DND-41 (cell line): ENCODE measurements at regions not wholly inside any gene's neighbourhood (a gene's known extent, or its start where the extent isn't known, plus 50 kb on each side); places are given as distances from the start of the nearest gene placed in this dataset.

Experiments used
- ATAC-seq: fragments of 200-7000 bp; cut with Tn5 transposase; 3 replicates; pipeline ENCODE4 v1.9.1; 2021; ENCODE audit warnings: low read depth; ENCODE audit not compliant: insufficient read depth
- DNase-seq: peaks from one replicate; pipeline ENCODE4 v3.0.0-alpha.2; 2020
- H2AFZ ChIP-seq: 2 replicates; pipeline ENCODE4 v1.6.0; 2012; ENCODE audit warnings: low read depth, low read length
- H3K27ac ChIP-seq: 2 replicates; pipeline ENCODE4 v1.5.1; 2012; ENCODE audit warnings: low read length, inconsistent platforms
- H3K27me3 ChIP-seq: fragments of 200-600 bp; sonication (generic); 2 replicates; pipeline ENCODE4 v1.6.0; 2012; ENCODE audit warnings: low read length, mild to moderate bottlenecking, inconsistent platforms; ENCODE audit not compliant: insufficient read depth, poor library complexity
- H3K36me3 ChIP-seq: 2 replicates; pipeline ENCODE4 v1.5.1; 2012; ENCODE audit warnings: low read length, inconsistent platforms; ENCODE audit not compliant: insufficient read depth
- H3K4me1 ChIP-seq: 2 replicates; pipeline ENCODE4 v1.5.1; 2012; ENCODE audit warnings: mild to moderate bottlenecking, low read length; ENCODE audit not compliant: insufficient read depth
- H3K4me2 ChIP-seq: 2 replicates; pipeline ENCODE4 v1.6.0; 2012; ENCODE audit warnings: mild to moderate bottlenecking, moderate library complexity, low read length, inconsistent platforms; ENCODE audit not compliant: insufficient read depth
- H3K4me3 ChIP-seq, 2 experiments: fragments of 200-600 bp in 1 of 2; shearing (Covaris generic) in 1 of 2; 2 replicates each; pipeline ENCODE4 v1.5.1; 2012 to 2016; ENCODE audit warnings: inconsistent platforms in 2 of 2, low read length in 2 of 2, mild to moderate bottlenecking in 2 of 2, low read depth in 1 of 2, moderate library complexity in 1 of 2
- H3K79me2 ChIP-seq: 2 replicates; pipeline ENCODE4 v1.6.0; 2012; ENCODE audit warnings: low read length, inconsistent platforms; ENCODE audit not compliant: insufficient read depth
- H3K9ac ChIP-seq: 2 replicates; pipeline ENCODE4 v1.6.0; 2012; ENCODE audit warnings: low read depth, mild to moderate bottlenecking, inconsistent platforms, low read length, moderate library complexity
- H3K9me3 ChIP-seq: 2 replicates; pipeline ENCODE4 v1.5.1; 2012; ENCODE audit warnings: low read length, moderate library complexity, mild to moderate bottlenecking, inconsistent platforms; ENCODE audit not compliant: insufficient read depth, severe bottlenecking
- H4K20me1 ChIP-seq: 2 replicates; pipeline ENCODE4 v1.6.0; 2012; ENCODE audit warnings: low read length; ENCODE audit not compliant: insufficient read depth
- CTCF ChIP-seq: IDR thresholded peaks from 2 replicates; pipeline ENCODE4 v1.5.1; 2012; ENCODE audit warnings: borderline replicate concordance, low read length, moderate library complexity, mild to moderate bottlenecking; ENCODE audit not compliant: poor library complexity, severe bottlenecking; ENCODE audit errors: extremely low read depth
- EZH2 ChIP-seq: IDR thresholded peaks from 3 replicates; pipeline ENCODE4 v1.6.1; 2012; ENCODE audit warnings: borderline replicate concordance, low read depth, mild to moderate bottlenecking, moderate library complexity, low read length, inconsistent platforms; ENCODE audit not compliant: severe bottlenecking

DNA sequence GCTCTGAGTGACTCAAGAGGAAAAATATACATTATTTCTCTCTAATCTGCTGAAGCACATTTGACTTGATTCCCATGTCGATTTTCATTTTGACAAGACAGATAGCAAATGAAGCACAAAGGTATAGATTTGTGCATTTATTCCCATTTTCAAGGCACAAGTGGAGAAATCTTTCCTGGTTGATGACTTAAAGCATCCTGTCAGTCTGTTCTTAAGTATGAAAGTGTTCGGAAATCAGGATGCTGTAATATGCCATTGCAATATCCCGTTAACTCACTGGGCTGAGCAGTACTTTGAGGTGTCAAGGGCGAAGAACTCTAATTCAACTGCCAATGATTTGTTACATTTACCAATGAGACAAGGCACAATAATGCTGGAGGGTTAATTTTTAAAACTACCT, 185.2 kb upstream of the LRP1B start:
- no peak overlapping the region for H2AFZ ChIP-seq
- no peak overlapping the region for H3K4me2 ChIP-seq
- no peaks in the 10 kb centered on the region for H4K20me1 ChIP-seq
- no peak for DNase-seq
- H3K27me3 ChIP-seq: no peaks in the 10 kb centered on the region
- H3K9me3 ChIP-seq: peaks cover 3% of the 10 kb centered on the region
- ATAC-seq: no peak
- no peak overlapping the region for H3K4me3 ChIP-seq
- no peaks in the 10 kb centered on the region for H3K79me2 ChIP-seq
- H3K27ac ChIP-seq: no peak overlapping the region
- no peak for TF ChIP-seq CTCF
- no peak for TF ChIP-seq EZH2
- H3K36me3 ChIP-seq: no peaks in the 10 kb centered on the region
- no peaks in the 10 kb centered on the region for H3K4me1 ChIP-seq
- H3K9ac ChIP-seq: no peak overlapping the region

- H3K9me3 ChIP-seq: peaks cover 10% of the 10 kb centered on the region
- H3K9ac ChIP-seq: no peak overlapping the region
- H3K27me3 ChIP-seq: no peaks in the 10 kb centered on the region
- no peaks in the 10 kb centered on the region for H3K79me2 ChIP-seq
- H2AFZ ChIP-seq: no peak overlapping the region
- no peaks in the 10 kb centered on the region for H3K36me3 ChIP-seq
- no peak overlapping the region for H3K4me3 ChIP-seq
- H3K4me2 ChIP-seq: no peak overlapping the region
- no peaks in the 10 kb centered on the region for H3K4me1 ChIP-seq
- no peak overlapping the region for H3K27ac ChIP-seq
- no peak for DNase-seq
- no peaks in the 10 kb centered on the region for H4K20me1 ChIP-seq
- no peak for TF ChIP-seq EZH2
- TF ChIP-seq CTCF: no peak
- ATAC-seq: no peak
Observed at GRCh38 chr2:142315346-142315745, 184.5 kb upstream of the LRP1B start.

GRCh38 chr2:142314164-142314563, 183.3 kb upstream of the LRP1B start:
- H3K4me2 ChIP-seq: no peak overlapping the region
- H4K20me1 ChIP-seq: no peaks in the 10 kb centered on the region
- no peaks in the 10 kb centered on the region for H3K4me1 ChIP-seq
- no peak for ATAC-seq
- H3K4me3 ChIP-seq: no peak overlapping the region
- H3K9ac ChIP-seq: no peak overlapping the region
- H3K9me3 ChIP-seq: peaks cover 13% of the 10 kb centered on the region
- no peak for DNase-seq
- H3K36me3 ChIP-seq: no peaks in the 10 kb centered on the region
- no peak overlapping the region for H3K27ac ChIP-seq
- no peak overlapping the region for H2AFZ ChIP-seq
- no peaks in the 10 kb centered on the region for H3K79me2 ChIP-seq
- H3K27me3 ChIP-seq: no peaks in the 10 kb centered on the region
- no peak for TF ChIP-seq CTCF
- TF ChIP-seq EZH2: no peak

- TF ChIP-seq EZH2 (no peak), CTCF (no peak)
- DNase-seq (no peak), ATAC-seq (no peak)
- no peak overlapping the region for H3K27ac ChIP-seq
- no peak overlapping the region for H2AFZ ChIP-seq
- no peak overlapping the region for H3K4me2 ChIP-seq
- H3K4me1 ChIP-seq: no peaks in the 10 kb centered on the region
- H3K9me3 ChIP-seq: peaks cover 13% of the 10 kb centered on the region
- H3K9ac ChIP-seq: no peak overlapping the region
- no peaks in the 10 kb centered on the region for H4K20me1 ChIP-seq
- H3K27me3 ChIP-seq: no peaks in the 10 kb centered on the region
- H3K4me3 ChIP-seq: no peak overlapping the region
- no peaks in the 10 kb centered on the region for H3K79me2 ChIP-seq
- H3K36me3 ChIP-seq: no peaks in the 10 kb centered on the region
Observed at GRCh38 chr2:142310530-142310929, 179.7 kb upstream of the LRP1B start.
